GM12873 (cell line): ENCODE measurements at regions not wholly inside any gene's neighbourhood (a gene's known extent, or its start where the extent isn't known, plus 50 kb on each side); places are given as distances from the start of the nearest gene placed in this dataset.

Source experiments
- CTCF ChIP-seq: IDR thresholded peaks from 2 replicates; pipeline ENCODE4 v1.5.1; 2012; ENCODE audit warnings: low read depth, mild to moderate bottlenecking, moderate library complexity, low read length, control low read depth; ENCODE audit not compliant: insufficient read depth; ENCODE audit errors: missing control alignments

- TF ChIP-seq CTCF: no peak
These were observed 173.0 kb upstream of the AJAP1 start for GRCh38 chr1:4481451-4481850.

GRCh38 chr1:4482526-4482925 lies 171.9 kb upstream of the AJAP1 start:
- no peak for TF ChIP-seq CTCF

DNA sequence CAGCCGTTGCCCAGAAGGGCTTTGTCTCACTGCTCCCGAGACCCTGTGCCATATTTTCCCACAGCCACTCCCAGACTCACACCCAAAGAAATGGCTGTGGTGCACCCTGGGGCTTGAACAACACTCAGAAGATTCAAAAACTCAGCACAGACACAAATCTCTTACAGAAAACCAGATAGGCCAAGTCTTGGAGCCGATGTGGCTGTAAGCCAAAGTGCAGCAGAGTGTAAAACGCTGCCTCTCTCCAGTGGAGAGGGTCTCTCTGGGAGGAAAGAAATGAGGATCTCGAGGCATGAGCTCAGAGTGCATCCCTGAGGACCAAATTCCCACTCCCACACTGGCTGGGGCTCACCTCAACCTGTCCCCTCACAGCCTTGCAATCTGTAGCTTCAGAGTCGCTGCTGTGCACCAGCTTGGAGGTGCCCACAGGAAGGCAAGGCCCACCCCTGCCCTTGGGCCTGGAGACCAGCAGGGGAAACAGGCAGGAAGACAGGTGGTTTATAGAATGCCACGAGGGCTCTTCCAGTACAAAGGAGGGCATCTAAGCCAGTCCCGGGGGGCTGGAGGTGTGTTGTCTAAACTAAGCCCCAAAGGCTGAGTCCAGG lies 171.3 kb upstream of the AJAP1 start:
- TF ChIP-seq CTCF: no peak

GRCh38 chr1:4485398-4485797 lies 169.0 kb upstream of the AJAP1 start:
- no peak for TF ChIP-seq CTCF

GRCh38 chr1:4485878-4486277 lies 168.5 kb upstream of the AJAP1 start:
- TF ChIP-seq CTCF: no peak

GRCh38 chr1:4486408-4487120 lies 167.8 kb upstream of the AJAP1 start:
- TF ChIP-seq CTCF: no peak

GRCh38 chr1:4488018-4488417 lies 166.4 kb upstream of the AJAP1 start:
- no peak for TF ChIP-seq CTCF
